ENCODE measurements at regions not wholly inside any gene's neighbourhood (a gene's known extent, or its start where the extent isn't known, plus 50 kb on each side); places are given as distances from the start of the nearest gene placed in this dataset.
"Not testable (repeated sequence)": the region's sequence is repeated elsewhere in the genome, so short reads cannot be mapped to it uniquely, and the experiment has no call there.

DNA sequence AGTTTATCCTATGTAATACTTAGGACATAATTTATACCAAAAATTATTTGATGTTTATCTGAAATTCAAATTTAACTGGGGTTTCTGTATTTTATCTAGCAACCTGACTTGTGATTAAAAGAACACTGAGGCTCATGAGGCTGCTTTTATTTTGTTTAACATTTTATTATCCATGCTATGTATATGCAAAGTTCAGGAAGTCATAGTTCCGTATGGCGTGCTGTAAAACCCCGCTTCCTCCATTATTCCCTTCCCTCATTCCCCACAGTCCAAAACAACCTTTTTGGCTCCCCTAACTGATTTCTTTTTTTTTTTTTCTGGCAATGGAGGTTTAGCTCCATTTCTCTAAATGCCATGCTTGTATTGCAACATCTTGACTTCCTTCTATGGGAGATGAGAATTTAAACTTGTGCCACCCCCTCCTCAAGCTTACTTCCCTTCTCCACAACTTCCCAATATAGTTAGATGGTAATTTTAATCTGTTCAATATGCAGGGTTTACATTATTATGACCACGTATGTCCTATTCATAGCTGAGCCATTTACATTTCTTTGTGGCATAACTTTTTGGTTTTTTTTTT, 138.0 kb upstream of the DNAH14 start:
- no peak for DNase-seq

DNA sequence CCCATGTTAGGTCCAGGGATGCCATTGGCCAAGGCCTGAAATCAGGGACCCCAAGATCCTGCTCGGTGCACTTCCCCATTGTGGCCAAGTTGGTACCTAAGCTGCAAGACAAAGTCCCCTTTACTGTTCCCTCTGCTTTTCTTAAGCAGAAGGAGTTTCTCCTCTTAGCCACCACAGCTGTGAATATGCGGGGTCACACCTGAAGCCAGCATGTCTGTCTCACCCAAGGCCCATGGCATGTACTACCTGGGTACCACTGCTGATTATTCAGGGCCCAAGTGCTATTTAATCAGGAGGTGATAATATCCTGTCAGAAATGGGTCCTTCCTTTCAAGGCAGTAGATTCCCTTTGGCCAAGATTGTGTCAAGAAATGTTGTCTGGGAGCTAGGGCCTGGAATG, 133.9 kb upstream of the DNAH14 start:
- no peak for DNase-seq

DNA sequence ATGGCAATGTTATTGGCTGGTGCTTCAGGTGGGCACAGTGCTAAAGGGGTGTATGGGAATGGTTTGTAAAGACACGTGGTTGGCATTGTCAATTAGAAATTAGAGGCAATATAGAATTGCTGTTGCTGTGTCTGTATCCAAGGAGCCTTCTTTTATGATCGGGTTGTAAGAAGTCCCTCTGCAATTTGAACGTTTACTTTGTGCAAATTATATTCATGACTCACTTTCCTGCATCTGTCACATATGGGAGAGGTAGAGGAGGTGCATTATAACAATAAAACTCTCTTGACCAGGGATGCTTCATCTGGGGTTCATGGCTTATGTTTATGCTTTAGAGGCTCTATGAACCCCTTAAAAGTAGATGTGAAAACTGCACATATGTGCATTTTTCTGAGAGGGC, 130.4 kb upstream of the DNAH14 start:
- DNase-seq = no peak

DNA sequence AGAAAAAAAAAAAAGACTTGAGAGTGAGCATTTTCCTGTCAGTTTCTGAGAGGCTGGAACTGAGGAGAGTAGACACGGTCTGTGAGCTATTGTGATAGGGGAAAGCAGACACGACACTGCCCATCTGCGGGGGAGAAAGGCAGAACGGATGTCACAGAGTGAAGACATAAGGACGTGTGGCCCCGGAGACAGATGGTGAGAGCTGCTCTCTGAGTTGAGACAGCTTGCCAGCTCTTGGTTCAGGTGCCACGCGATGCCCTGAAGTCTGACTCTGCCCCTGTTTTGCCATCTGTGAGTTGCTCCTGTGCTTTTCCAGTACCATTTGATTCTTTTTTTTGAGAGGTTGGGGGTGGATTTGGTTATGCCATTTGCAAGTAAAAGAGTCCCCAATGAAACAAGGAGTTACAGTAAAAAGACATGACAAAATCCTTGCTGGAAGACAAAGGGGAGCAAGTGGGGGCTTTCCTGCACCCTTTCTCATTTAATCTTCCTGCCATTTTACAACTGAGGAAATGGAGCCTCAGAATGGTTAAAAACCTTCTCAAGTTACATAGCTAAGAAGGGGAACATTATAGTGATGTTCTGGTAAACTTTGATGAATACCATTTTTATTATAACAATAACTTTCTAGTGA, 128.9 kb upstream of the DNAH14 start:
- DNase-seq = no peak

DNA sequence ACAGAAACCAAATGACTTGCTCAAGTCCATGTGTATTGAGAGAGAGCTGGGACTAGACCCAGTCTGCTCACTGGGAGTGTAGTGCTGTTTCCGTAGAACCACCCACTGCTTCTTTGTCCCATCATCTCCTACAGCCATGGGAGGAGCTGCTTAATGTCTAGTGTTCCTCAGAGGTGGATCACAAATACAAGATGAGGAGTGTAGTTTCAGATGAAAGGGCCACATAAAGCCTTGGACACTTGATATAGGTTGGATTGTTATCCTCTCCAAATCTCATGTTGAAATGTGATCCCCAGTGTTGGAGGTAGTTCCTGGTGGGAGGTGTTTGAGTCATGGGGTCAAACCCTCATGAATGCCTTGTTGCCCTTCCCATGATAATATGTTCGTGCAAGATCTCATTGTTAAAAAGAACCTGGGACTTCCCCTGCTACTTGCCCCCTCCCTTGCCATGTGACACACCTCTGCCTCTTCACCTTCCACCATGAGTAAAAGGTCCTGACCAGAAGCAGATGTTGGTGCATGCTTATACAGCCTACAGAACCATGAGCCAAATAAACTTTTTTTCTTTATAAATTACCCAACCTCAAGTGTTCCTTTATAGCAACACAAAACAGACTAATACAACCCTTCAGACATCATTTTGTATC, 127.5 kb upstream of the DNAH14 start:
- DNase-seq = no peak

DNA sequence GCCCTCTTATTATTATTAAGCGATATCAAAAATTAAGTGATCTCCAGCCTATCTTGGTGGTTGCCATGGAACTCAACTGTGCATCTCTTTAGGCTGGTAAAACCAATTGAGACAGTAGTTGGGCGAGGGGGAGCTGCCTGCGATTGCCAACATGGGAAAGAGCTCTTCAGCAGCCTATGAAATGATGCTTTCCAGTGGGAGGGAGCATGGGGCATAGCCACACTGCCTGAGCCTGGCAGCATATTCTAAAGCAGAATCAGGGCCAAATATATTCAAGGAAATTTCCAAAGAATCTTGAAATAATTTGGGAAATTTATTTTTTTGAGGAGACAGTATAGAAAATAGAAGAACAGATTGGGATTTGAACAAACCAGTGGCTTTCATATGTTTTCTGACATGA, 126.9 kb upstream of the DNAH14 start:
- no peak for DNase-seq

DNA sequence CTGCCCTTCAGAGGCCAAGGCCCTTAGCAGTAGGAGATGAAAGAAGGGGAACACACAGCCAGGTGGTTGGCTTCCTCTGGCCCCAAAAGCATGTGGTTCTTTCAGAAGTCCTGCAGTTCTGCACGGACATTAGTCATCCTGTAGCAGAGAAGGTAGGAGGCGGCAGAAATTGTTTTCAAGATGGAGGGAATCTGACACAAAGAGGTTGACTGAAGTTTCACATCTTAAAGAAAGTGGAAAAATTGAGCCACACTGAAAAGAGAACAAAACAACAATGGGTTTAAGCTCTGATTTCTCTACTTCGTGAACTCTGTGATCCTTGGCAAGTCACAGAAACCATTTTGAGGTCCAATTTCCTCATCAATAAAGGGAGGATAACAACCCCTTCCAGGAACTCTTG, 125.3 kb upstream of the DNAH14 start:
- DNase-seq = no peak

DNA sequence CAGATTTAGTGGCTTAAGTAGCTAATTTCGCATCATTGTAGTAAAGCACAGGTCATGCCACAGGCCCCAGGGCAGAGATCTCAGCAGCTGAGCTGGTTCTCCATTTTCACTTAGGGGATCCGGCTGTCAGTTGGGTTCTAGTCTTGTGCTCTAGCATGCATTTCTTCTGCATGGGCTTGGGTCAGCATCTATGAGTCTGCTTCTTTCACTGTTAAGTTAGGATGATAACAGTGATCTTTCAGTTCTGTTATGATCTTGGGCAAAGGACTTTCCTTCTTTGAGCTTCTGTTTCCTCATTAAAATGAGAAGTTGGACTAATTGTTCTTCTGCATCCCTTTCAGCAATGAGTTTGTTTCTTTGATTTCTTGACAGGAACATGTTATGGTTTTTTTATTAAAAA, 123.6 kb upstream of the DNAH14 start:
- DNase-seq = no peak

DNA sequence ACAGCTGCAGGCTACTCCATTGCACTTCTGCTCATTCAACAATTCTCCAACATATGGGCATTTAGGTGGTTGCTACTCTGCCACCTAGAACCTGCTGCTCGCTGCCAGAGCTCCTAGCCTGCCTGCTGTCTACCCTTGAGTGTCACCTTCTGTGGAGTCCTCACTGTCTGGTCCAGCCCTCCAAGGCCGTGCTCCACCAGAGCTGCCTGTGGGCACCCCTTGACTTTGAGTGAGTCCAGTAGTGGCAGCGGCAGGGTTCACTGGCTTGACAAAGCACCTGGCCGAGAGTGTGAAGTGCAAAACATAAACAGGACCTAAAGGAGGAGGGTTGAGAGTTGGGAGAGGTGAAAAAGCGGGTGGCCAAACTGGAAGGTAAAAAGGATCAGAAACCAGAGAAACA, 120.3 kb upstream of the DNAH14 start:
- no peak for DNase-seq

DNA sequence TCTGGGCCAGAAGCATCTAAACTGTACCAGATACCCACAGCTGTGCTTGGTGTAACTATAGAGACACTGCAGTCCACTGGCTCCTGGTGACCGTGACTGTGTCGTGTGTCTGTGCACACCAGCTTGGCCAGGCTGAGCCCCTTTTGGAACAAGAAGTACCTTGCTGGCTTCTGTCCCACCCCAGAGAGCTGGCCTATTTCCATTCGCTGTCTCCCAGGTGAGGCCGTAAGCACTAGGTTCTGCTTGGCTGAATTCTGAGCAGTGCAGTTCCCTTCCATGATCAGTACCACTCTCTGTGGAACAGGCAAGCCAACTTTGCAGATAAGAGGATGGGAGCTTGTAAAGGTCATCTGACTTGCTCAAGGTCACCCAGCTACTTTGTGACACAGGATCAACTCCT, 119.9 kb upstream of the DNAH14 start:
- DNase-seq = no peak

DNA sequence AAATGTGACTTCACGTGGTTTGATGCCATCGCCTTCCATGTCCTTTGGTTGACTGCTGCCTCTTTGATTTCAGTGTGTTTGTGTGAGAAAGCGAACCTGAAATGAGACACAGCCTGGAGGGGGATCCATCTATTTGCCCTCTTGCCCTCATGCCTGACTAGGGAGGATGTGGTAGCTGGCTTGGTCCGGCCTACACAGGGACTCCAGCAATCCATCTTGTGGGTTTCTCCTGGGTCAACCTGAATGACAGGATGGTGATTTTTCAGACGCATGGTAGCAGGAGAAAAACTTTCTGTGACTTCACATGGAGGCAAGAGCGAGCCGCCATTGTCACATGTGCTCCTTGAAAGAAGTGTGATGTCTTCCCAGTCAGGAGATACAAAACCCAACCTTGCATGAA, 117.9 kb upstream of the DNAH14 start:
- no peak for DNase-seq

DNA sequence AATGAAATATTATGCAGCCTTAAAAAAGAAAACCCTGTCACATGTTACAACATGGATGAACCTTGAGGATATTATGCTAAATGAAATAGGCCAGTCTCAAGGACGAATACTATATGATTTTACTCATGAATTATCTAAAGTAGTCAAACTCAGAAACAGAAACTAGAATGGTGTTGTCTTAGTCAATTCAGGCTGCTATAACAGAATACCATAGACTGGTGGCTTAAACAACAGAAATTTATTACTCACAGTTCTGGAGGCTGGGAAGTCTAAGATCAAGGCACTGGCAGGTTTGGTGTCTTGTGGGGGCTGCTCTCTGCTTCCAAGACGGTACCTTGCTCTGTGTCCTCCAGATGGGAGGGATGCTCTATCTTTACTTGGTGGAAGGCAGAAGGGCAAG, 113.8 kb upstream of the DNAH14 start:
- no peak for DNase-seq

DNA sequence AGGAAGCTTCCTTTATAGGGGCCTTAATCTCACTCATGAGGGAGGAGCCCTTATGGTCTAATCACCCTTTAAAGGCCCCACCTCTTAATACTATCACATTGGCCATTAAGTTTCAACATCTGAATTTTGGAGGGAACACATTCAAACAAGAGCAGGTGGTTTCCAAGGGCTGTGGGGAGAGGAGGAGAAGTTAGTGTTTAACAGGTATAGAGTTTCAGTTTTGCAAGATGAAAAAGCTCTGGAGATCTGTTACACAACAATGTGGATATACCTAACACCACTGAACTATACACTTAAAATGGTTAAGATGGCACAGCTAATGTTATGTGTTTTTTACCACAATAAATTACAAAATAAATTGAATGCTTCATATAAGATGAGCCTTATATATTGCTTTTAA, 113.4 kb upstream of the DNAH14 start:
- no peak for DNase-seq

DNA sequence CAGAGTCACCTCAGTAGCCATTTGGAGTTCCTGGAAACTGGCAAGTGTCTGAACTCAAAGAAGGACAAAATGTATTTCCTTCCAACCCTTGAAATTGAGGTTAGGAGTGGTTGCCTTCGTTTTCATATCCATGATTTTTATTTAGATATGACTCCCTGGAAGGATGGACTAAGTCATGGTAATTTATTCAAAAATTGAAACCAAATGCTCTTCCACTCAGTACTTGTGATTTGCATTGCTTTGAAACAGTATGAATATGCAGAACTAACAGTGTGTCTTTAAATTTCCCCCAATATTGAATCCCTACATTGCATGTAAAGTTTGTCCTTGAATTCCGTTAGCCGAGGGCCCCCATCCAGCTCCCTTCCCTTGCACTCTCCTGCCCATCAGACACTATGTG, 112.1 kb upstream of the DNAH14 start:
- no peak for DNase-seq

DNA sequence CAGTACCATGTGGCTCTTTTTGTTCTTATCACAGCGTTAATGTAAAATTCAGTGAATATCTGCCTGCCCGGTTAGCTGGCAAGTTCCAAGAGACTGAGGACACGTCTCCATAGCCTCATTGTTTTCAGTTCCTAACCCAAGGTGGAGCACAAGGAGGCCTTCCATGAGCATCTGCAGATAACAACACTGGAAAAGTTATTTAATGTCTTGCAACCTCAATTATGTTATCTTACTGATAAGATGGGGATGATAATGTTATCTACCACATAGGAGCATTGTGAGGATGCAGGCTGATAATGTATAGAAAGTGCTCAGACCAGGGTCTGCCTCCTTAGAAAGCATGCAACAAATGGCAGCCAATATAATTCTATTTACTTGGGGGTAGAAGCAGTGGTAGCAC, 109.6 kb upstream of the DNAH14 start:
- DNase-seq = no peak

DNA sequence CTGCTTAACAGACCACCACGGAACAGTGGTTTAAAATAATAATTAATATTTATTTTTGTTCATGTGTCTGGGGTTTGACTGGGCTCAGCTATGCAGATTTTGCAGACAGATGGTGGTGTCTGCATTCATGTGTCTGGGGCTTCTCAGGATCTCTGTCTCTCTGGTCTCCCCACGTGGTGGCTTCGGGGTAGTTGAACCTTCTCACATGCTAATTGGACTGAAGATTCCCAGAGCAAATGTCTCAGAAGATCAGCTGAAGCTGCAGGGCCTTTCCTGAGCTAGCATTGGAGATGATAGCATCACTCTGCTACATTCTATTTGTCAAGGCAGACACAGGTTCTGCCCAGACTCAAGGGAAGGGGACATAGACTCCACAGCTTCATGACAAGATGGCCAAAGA, 109.1 kb upstream of the DNAH14 start:
- no peak for DNase-seq

DNA sequence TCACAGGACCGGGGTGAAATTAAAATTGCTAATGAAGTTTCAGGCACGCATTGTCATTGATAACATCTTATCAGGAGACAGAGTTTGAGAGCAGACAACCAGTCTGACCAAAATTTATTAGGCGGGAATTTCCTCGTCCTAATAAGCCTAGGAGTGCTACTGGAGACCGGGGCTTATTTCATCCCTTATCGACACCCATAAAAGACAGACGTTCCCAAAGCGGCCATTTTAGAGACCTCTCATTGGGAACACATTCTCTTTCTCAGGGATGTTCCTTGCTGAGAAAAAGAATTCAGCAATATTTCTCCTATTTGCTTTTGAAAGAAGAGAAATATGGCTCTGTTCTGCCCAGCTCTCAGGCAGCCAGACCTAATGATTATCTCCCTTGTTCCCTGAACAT, 107.7 kb upstream of the DNAH14 start:
- not testable (repeated sequence) for DNase-seq

DNA sequence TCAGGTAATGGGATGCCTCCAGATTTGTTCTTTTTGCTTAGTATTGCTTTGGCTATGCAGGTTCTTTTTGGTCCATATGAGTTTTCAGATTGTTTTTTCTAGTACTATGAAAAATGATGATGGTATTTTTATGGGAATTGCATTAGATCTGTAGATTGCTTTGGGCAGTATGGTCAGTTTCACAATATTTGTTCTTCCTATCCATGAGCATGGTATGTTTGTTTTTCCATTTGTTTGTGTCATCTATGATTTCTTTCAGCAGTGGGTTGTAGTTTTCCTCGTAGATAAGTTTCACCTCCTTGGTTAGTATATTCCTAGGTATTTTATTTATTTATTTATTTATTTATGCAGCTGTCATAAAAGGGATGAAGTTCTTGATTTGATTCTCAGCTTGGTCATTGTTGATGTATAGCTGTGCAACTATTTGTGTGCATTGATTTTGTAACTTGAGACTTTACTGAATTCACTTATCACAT, 103.9 kb upstream of the DNAH14 start:
- no peak for DNase-seq

DNA sequence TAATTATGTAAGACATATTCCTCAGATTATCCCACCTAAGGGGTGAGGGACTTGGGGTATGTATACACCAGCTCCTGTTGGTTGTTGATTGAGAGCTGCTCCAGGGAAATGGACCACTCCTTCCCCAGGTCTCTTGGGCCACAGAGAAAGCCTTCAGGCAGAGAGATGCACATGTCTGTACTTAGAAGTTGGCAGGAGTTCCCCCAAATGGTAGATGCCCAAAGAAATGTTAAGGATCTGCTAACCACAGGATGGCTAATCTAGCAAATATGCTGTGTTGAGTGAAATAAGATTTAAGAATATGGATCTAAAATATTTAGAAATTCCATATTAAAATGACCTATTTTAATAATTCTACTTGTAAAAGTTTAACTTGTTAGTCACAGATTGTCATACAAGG, 100.8 kb upstream of the DNAH14 start:
- no peak for DNase-seq

DNA sequence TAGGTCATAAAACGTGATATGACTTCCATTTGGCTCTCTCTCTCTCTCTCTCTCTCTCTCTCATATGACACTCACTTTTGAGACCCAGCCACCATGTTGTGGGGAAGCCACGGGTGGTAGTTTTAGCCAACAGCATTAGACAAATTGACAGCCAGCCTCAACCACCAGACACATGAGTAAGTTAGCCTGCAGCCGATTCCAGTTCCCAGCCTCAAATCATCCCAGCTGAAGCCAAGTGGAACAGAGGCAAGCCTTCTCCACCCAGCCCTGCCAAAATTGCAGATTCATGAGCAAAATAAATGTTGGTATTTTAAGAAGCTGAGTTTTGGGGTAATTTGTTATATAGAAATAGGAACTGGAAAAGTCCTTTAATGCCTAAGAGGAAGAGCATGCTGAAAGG, 98.0 kb upstream of the DNAH14 start:
- DNase-seq = no peak

DNA sequence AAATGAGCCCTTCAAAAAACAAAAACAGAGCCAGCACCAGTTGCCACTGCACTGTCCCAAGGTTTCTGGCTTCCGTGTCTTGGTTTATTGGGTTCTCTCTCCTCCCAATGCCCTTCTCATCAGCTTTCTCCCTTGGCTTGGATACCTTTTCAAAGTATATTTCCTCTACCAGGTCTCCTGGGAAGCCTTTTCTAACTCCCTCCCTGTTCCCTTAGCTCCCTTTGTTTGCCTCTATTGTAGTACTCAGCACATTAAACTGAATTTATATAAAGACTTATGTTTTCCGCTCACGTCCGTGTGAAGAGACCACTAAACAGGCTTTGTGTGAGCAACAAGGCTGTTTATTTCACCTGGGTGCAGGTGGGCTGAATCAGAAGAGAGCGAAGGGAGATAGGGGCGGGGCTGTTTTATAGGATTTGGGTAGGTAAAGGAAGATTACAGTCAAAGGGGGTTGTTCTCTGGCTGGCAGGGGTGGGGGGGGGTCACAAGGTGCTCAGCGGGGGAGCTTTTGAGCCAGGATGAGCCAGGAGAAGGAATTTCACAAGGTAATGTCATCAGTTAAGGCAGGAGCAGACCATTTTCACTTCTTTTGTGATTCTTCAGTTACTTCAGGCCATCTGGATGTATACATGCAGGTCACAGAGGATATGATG, 89.7 kb upstream of the DNAH14 start:
- DNase-seq = not testable (repeated sequence)

DNA sequence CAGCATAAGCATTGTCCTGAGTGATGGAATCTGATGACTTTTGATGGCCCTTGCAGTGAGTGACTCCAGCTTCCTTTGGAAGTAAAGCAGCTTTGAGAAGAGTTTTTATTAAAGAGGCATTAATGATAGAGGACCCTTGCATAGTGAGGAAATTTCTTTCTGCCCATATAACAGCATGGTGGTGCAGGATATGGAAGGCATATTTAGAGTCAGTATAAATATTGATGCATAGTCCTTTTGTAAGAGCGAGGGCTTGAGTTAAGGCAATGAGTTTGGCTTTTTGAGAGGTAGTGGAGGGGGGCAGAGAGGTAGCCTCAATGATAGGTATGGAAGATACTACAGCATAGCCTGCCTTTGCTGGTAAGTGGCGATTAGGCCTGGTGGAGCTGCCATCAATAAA, 87.7 kb upstream of the DNAH14 start:
- DNase-seq = not testable (repeated sequence)

DNA sequence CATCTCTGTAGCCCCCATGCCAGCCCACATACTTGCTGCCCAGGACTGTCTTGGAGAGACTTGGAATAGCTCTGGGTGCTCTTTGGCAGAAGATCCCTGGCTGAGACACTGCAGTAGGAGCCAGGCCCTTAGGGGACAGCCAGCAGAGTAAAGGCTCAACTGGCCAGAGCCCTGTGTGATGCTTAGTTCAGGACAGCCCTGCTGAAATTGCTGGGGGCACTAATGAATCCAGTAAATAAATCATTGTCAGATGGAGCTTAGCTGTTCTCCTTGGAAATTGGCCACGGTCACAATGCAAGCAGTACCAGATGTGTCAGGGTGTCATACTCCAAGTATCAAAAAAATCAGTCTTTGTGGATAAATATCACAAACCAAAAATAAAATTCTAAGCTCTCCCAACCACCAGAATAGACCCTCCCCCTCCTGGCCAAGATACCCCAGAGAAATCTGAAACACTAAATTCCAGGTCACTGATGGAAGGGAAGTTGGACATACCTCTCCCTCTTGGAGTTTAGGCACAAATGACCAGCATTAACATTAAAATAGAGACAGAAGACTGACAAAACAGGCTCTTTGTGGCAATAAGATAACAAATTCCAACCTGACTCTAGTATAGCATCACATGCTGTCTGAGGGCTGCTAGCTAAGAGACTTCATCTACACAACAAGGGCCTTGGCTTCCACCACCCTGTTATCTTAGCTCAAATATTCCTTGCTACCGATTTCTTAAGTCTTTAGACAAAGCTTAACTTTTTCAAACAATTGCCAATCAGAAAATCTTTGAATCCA, 83.2 kb upstream of the DNAH14 start:
- no peak for DNase-seq

Measured in activated naive CD4-positive, alpha-beta T cell treated with anti-CD3 and anti-CD28 coated beads, Interleukin-2, amount 50 U/mL, for 16 hours (primary cell).